ENCODE measurements at regions not wholly inside any gene's neighbourhood (a gene's known extent, or its start where the extent isn't known, plus 50 kb on each side); places are given as distances from the start of the nearest gene placed in this dataset.

DNA sequence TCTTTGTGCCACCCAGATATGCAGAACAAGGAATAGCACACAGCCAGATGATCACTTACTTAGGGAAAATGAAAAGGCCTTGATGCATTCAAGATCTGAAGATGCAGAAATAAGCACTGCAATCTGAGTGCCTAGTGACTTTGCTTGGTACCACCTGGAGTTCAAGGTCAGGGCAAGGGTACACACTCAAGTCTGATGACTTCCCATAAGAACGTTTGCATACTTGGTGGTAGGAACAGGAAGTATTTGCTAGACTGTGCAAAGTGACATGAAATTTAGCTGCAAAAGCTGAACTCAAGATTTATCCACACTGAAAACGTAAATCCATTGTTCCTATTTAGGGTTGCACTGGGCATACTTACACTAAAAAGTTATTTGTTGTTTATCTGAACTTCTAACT lies 177.1 kb downstream of the PIK3R1 start:
- no peak for DNase-seq
- TF ChIP-seq, protein P1, sequence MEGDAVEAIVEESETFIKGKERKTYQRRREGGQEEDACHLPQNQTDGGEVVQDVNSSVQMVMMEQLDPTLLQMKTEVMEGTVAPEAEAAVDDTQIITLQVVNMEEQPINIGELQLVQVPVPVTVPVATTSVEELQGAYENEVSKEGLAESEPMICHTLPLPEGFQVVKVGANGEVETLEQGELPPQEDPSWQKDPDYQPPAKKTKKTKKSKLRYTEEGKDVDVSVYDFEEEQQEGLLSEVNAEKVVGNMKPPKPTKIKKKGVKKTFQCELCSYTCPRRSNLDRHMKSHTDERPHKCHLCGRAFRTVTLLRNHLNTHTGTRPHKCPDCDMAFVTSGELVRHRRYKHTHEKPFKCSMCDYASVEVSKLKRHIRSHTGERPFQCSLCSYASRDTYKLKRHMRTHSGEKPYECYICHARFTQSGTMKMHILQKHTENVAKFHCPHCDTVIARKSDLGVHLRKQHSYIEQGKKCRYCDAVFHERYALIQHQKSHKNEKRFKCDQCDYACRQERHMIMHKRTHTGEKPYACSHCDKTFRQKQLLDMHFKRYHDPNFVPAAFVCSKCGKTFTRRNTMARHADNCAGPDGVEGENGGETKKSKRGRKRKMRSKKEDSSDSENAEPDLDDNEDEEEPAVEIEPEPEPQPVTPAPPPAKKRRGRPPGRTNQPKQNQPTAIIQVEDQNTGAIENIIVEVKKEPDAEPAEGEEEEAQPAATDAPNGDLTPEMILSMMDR (IDR thresholded peaks at IDR 0.05): no peak
- H3K36me3 ChIP-seq (ENCODE audit: insufficient read depth in 1 of 2, low read depth in 1 of 2): no peaks in the 10 kb centered on the region
- ATAC-seq: no peak
- 58 to 68% (median 59%) methylated on average over 2 of the region's 2 CpGs for WGBS, 3 donors
- H3K27ac ChIP-seq: no peak overlapping the region
- H3K4me3 ChIP-seq: no peak overlapping the region
- no peaks in the 10 kb centered on the region for H3K27me3 ChIP-seq (ENCODE audit: insufficient read depth in 3 of 3, low read length in 2 of 3)
- intact Hi-C loops (cut with DNase I): no loop called here
- no peaks in the 10 kb centered on the region for H3K4me1 ChIP-seq
- H3K9me3 ChIP-seq: no peaks in the 10 kb centered on the region

DNA sequence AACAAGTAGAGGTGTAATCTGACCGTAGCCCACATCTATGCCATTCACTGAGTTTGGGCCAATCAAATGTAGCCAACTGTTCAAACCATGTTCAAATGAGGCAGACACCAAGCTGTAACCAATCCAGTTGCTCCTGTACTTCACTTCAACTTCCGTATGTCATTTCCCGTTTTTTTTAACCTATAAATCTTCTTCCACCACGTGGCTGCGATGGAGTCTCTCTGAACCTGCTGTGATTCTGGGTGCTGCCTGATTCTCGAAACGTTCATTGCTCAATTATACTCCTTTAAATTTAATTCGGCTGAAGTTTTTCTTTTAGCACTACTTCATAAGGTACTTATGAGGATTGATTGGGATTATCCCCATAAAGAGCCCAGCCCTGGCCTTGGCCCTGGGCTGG lies 179.7 kb downstream of the PIK3R1 start:
- TF ChIP-seq, protein P1 (IDR thresholded peaks at IDR 0.05): no peak
- no peak overlapping the region for H3K4me3 ChIP-seq
- ATAC-seq (no peak), DNase-seq (no peak)
- H3K9me3 ChIP-seq: no peaks in the 10 kb centered on the region
- no peaks in the 10 kb centered on the region for H3K27me3 ChIP-seq (ENCODE audit: insufficient read depth in 3 of 3, low read length in 2 of 3)
- intact Hi-C loops (cut with DNase I): no loop called here
- 91 to 93% (median 93%) methylated on average over 8 of the region's 8 CpGs for WGBS, 3 donors
- no peaks in the 10 kb centered on the region for H3K36me3 ChIP-seq (ENCODE audit: insufficient read depth in 1 of 2, low read depth in 1 of 2)
- H3K4me1 ChIP-seq: no peaks in the 10 kb centered on the region
- H3K27ac ChIP-seq: no peak overlapping the region

DNA sequence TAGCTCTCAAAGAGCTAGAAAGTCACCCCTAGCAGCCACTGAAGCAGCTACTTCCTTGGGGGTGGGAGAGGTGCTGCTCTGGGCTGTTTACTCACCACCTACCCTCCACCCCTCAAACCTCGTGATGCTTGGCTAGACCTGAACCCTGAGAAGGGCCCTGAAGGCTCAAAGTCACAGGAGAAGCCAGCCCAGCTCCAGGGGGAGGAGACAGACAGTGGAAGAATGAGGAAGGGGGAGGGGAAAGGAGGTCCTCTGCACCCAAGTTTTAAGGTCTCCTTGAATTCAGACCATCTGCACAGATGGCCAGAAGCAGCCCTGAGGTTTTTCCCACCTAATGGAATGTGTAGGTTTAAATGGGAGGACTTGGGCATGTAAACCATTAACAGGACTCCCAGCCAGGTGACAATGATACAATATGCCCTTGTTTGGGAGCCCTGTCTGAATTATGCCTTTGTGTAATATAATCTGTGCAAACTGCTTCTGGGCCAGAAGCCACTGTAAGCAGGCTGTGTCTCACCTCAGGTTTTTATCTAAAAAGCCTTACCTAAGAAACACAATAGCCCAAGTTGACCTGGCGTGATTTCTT lies 180.5 kb downstream of the PIK3R1 start:
- ATAC-seq (no peak), DNase-seq (no peak)
- Histone ChIP-seq H3K27me3 (ENCODE audit: insufficient read depth in 3 of 3, low read length in 2 of 3) (no peaks in the 10 kb centered on the region), H3K9me3 (no peaks in the 10 kb centered on the region), H3K27ac (no peak overlapping the region), H3K4me3 (no peak overlapping the region), H3K36me3 (ENCODE audit: insufficient read depth in 1 of 2, low read depth in 1 of 2) (no peaks in the 10 kb centered on the region), H3K4me1 (no peaks in the 10 kb centered on the region)
- 79 to 86% (median 83%) methylated on average over 2 of the region's 2 CpGs for WGBS, 3 donors
- intact Hi-C loops (cut with DNase I): no loop called here
- TF ChIP-seq, protein P1 (IDR thresholded peaks at IDR 0.05): no peak

DNA sequence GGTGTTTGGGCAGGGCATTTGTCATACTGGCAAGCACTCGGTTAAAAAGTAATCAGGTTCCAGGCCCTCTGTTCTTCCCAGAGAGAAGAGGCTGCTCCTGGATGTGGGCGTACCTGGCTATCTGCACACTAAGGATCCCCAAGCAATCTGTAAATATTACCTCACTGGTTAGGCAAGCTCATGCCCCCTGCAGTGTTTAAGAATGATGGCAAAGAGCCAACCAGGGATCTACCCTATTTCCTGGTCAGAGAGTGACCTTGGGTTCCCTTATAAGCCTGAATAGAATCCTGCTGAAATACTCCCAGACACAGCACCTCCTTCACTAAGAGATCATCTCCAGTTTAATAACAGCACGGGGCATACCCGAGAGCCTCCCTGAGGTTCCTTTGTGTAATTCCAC lies 181.2 kb downstream of the PIK3R1 start:
- Histone ChIP-seq H3K9me3 (no peaks in the 10 kb centered on the region), H3K27me3 (ENCODE audit: insufficient read depth in 3 of 3, low read length in 2 of 3) (no peaks in the 10 kb centered on the region), H3K36me3 (ENCODE audit: insufficient read depth in 1 of 2, low read depth in 1 of 2) (no peaks in the 10 kb centered on the region), H3K4me1 (no peaks in the 10 kb centered on the region), H3K4me3 (no peak overlapping the region), H3K27ac (no peak overlapping the region)
- WGBS, 3 donors: 83 to 90% (median 89%) methylated on average over 4 of the region's 4 CpGs
- TF ChIP-seq, protein P1 (IDR thresholded peaks at IDR 0.05): no peak
- intact Hi-C loops (cut with DNase I): no loop called here
- ATAC-seq (no peak), DNase-seq (no peak)

DNA sequence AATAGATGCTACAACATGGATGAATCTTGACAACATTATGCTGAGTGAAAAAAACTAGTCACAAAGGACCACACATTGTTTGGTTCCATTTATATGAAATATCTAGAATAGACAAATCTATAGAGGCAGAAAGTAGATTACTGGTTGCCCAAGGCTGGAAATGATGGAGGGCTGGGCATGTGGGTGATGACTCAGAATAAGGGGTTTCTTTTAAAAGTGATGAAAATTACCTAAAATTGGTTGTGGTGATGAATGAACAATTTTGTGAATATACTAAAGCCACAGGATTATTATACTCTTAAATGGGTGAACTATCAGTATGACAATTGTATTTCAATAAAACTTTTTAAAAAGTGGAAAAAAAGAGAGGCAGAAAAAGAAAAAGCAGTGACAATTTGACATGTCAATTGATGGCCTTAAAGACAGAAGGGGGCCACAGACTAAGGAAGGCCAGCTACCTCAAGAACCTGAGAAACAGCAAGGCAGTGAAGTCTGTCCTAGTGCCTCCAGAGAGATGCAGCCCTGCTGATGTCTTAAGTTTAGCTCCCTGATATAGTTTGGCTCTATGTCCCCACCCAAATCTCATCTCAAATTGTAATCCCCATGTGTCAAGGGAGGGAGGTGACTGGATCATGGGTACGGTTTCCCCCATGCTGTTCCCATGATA lies 182.7 kb downstream of the PIK3R1 start:
- TF ChIP-seq, protein P1 (IDR thresholded peaks at IDR 0.05): no peak
- H3K27ac ChIP-seq: no peak overlapping the region
- WGBS, 3 donors: 89 to 93% (median 90%) methylated on average over 1 of the region's 1 CpG
- ATAC-seq (no peak), DNase-seq (no peak)
- intact Hi-C loops (cut with DNase I): no loop called here
- H3K4me1 ChIP-seq: no peaks in the 10 kb centered on the region
- no peaks in the 10 kb centered on the region for H3K27me3 ChIP-seq (ENCODE audit: insufficient read depth in 3 of 3, low read length in 2 of 3)
- no peak overlapping the region for H3K4me3 ChIP-seq
- H3K9me3 ChIP-seq: no peaks in the 10 kb centered on the region
- H3K36me3 ChIP-seq (ENCODE audit: insufficient read depth in 1 of 2, low read depth in 1 of 2): no peaks in the 10 kb centered on the region
